SU-DHL-6 (cell line): ENCODE measurements at regions not wholly inside any gene's neighbourhood (a gene's known extent, or its start where the extent isn't known, plus 50 kb on each side); places are given as distances from the start of the nearest gene placed in this dataset.

ENCODE experiments used
- CTCF ChIP-seq: fragments of 200-600 bp; sonication (generic); IDR thresholded peaks from one replicate; pipeline ENCODE4 v1.5.1; 2017; ENCODE audit warnings: antibody characterized with exemption, mild to moderate bottlenecking, low read length, moderate library complexity; ENCODE audit not compliant: insufficient read depth, poor library complexity, severe bottlenecking
- EZH2phosphoT487 ChIP-seq: fragments of 200-600 bp; sonication (generic), shearing (Covaris generic); conservative IDR thresholded peaks from 2 replicates; pipeline ENCODE4 v1.6.1; 2018; ENCODE audit warnings: mild to moderate bottlenecking, antibody characterized with exemption, low read length, moderate library complexity, mixed read lengths

GRCh38 chr21:35394634-35395369 lies 345.7 kb upstream of the RUNX1 start:
- TF ChIP-seq CTCF (no peak), EZH2phosphoT487 (no peak)
